Erythroblast (primary cell): ENCODE measurements at regions not wholly inside any gene's neighbourhood (a gene's known extent, or its start where the extent isn't known, plus 50 kb on each side); places are given as distances from the start of the nearest gene placed in this dataset.

Experiments
- GATA1 ChIP-seq: IDR thresholded peaks from 2 replicates; pipeline ENCODE4 v1.6.1; 2011; ENCODE audit warnings: low read depth, mild to moderate bottlenecking, control low read depth, low read length, moderate library complexity
- POLR2A ChIP-seq: IDR thresholded peaks from 2 replicates; pipeline ENCODE4 v1.6.1; 2011; ENCODE audit warnings: mild to moderate bottlenecking, low read length

DNA sequence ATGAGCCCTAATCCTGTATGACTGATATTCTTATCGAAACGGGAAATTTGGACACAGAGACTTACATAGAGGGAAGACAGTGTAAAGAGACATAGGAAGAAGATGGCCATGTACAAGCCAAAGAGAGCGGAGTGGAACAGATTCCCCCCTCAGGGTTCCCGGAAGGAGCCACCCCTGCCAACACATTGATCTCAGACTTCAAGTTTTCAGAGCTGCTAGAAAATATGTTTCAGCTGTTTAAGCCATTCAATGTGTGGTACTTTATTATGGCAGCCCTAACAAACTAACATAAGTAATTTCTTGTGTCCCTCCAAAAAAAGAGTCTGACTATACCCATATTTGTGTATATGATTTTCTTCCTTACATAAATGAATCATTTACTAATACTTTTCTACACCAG, 128.0 kb upstream of the STC2 start:
- TF ChIP-seq POLR2A = no peak
- TF ChIP-seq GATA1 = no peak
